ENCODE measurements at regions not wholly inside any gene's neighbourhood (a gene's known extent, or its start where the extent isn't known, plus 50 kb on each side); places are given as distances from the start of the nearest gene placed in this dataset.

DNA sequence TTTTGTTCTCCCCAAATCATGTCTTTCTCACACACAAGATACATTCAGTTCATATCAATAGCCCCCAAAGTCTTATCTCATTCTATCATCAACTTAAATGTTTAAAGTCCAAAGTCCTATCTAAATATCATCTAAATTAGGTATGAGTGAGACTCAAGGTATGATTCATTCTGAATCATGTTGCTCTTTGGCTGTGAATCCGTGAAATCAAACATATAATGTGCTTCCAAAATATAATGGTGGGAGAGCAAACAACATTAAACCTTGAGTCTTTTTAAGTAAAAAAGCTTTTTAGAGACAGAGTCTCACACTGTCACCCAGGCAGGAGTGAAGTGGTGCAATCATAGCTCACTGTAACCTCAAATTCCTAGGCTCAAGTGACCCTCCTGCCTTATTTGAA is 139.1 kb downstream of the SAMMSON start:
- H3K9ac ChIP-seq (ENCODE audit: control insufficient read depth, insufficient read depth, low read length), result no peak overlapping the region
- no peak for ATAC-seq
- H3K4me3 ChIP-seq, result no peak overlapping the region
- TF ChIP-seq ZBED1 (IDR thresholded peaks at IDR 0.05; ENCODE audit: borderline replicate concordance) (no peak), IRF3 (IDR thresholded peaks at IDR 0.05) (no peak), ELK1 (IDR thresholded peaks at IDR 0.05; ENCODE audit: low read depth, low read length) (no peak), MYC (IDR thresholded peaks at IDR 0.05; ENCODE audit: insufficient read depth, insufficient read length, insufficient replicate concordance, low read length, severe bottlenecking) (no peak), YY1 (IDR thresholded peaks at IDR 0.05; ENCODE audit: low read depth, low read length) (no peak), RUNX3 (IDR thresholded peaks at IDR 0.05; ENCODE audit: low read length) (no peak), KLF5 (IDR thresholded peaks at IDR 0.05; ENCODE audit: partially characterized antibody) (no peak), BRCA1 (IDR thresholded peaks at IDR 0.05; ENCODE audit: low read depth, low read length) (no peak), NFXL1 (IDR thresholded peaks at IDR 0.05; ENCODE audit: borderline replicate concordance) (no peak), ATF7 (IDR thresholded peaks at IDR 0.05; ENCODE audit: low read depth) (no peak), POLR2AphosphoS5 (IDR thresholded peaks at IDR 0.05; ENCODE audit: low read length) (no peak), MYB (IDR thresholded peaks at IDR 0.05; ENCODE audit: borderline replicate concordance, low read depth, low read length) (no peak)
- SMC1A ChIA-PET (ENCODE audit: uncharacterized antibody, unreplicated experiment), result no interaction called here
- BruUV-seq (replicated peaks), result no TSS peak
- H4K20me1 ChIP-seq (ENCODE audit: control insufficient read depth, insufficient read depth), result no peaks in the 10 kb centered on the region
- RAD21 ChIA-PET (ENCODE audit: unreplicated experiment), result no interaction called here
- no peak for DNase-seq (ENCODE audit: low read depth, low spot score)
- no peaks in the 10 kb centered on the region for H3K27me3 ChIP-seq (replicated peaks in 1 of 2; ENCODE audit: control insufficient read depth in 2 of 2, insufficient read depth in 2 of 2, low read length in 1 of 2)
- 6% methylated on average over 1 of the region's 1 CpG for WGBS (ENCODE audit: insufficient coverage, insufficient replicate concordance, low lambda C conversion rate, missing lambda C conversion rate)
- intact Hi-C loops (cut with micrococcal nuclease; ENCODE audit: unreplicated experiment), result no loop called here
- H3K4me1 ChIP-seq (ENCODE audit: control insufficient read depth, insufficient read depth, low read length), result no peaks in the 10 kb centered on the region
- no peak overlapping the region for H2AFZ ChIP-seq (ENCODE audit: control insufficient read depth, low read depth, low read length)
- in situ Hi-C loops (cut with MboI), result no loop called here
- POLR2A ChIA-PET, result no interaction called here
- CTCF ChIA-PET, result no interaction called here
- H3K27ac ChIP-seq (ENCODE audit: control insufficient read depth, insufficient read depth), result no peak overlapping the region
- H3K36me3 ChIP-seq (ENCODE audit: control insufficient read depth in 2 of 2, insufficient read depth in 2 of 2, low read length in 1 of 2), result no peaks in the 10 kb centered on the region
- H3K4me2 ChIP-seq (ENCODE audit: control insufficient read depth, insufficient read depth), result no peak overlapping the region
- H3K9me3 ChIP-seq (replicated peaks; ENCODE audit: control insufficient read depth, insufficient read depth, low read length), result no peaks in the 10 kb centered on the region; the same call in 2 of the 3 replicates
- H3K79me2 ChIP-seq (ENCODE audit: control insufficient read depth, insufficient read depth, low read length), result no peaks in the 10 kb centered on the region
- FAIRE-seq, result no peak

Measured in GM12878 (cell line).